ENCODE measurements at regions not wholly inside any gene's neighbourhood (a gene's known extent, or its start where the extent isn't known, plus 50 kb on each side); places are given as distances from the start of the nearest gene placed in this dataset.

- H3F3A ChIP-seq (ENCODE audit: insufficient read depth): no peaks in the 10 kb centered on the region
- H2AFZ ChIP-seq: no peak overlapping the region
- H3K79me2 ChIP-seq (ENCODE audit: insufficient read depth): no peaks in the 10 kb centered on the region
- H3K27ac ChIP-seq: no peak overlapping the region
- 19 to 23% methylated on average over 1 of the region's 1 CpG for WGBS, 2 experiments (ENCODE audit: low coverage in 1 of 2, low lambda C conversion rate in 2 of 2, missing lambda C conversion rate in 2 of 2)
- DNase-seq: no peak
- H3K4me2 ChIP-seq (ENCODE audit: unreplicated experiment): no peak overlapping the region
- H3K9me2 ChIP-seq (ENCODE audit: insufficient read depth): no peaks in the 10 kb centered on the region
- H3K4me1 ChIP-seq (ENCODE audit: insufficient read depth): no peaks in the 10 kb centered on the region
- no peaks in the 10 kb centered on the region for H3K27me3 ChIP-seq (replicated peaks; ENCODE audit: insufficient read depth)
- TF ChIP-seq EZH2 (IDR thresholded peaks at IDR 0.05; ENCODE audit: insufficient read depth, poor library complexity, severe bottlenecking) (no peak), EZH2phosphoT487 (IDR thresholded peaks at IDR 0.05; ENCODE audit: insufficient read depth, low read depth) (no peak)
- in situ Hi-C loops (cut with MboI): no loop called here
- no peaks in the 10 kb centered on the region for H3K36me3 ChIP-seq (ENCODE audit: low read depth)
- H3K9ac ChIP-seq: no peak overlapping the region
- H3K9me3 ChIP-seq (ENCODE audit: low read depth): no peaks in the 10 kb centered on the region
- H3K4me3 ChIP-seq: no peak overlapping the region
- H4K20me1 ChIP-seq (ENCODE audit: insufficient read depth): no peaks in the 10 kb centered on the region
Measured at GRCh38 chr2:116747103-116747502, 1067.4 kb upstream of the DDX18 start.

GRCh38 chr2:116749994-116750393 is 1064.5 kb upstream of the DDX18 start:
- Histone ChIP-seq H2AFZ (no peak overlapping the region), H3K79me2 (ENCODE audit: insufficient read depth) (no peaks in the 10 kb centered on the region), H3K9me3 (ENCODE audit: low read depth) (no peaks in the 10 kb centered on the region), H3K9ac (no peak overlapping the region), H3K27ac (no peak overlapping the region), H3K4me1 (ENCODE audit: insufficient read depth) (no peaks in the 10 kb centered on the region), H3K4me2 (ENCODE audit: unreplicated experiment) (no peak overlapping the region), H3K4me3 (no peak overlapping the region), H3K36me3 (ENCODE audit: low read depth) (no peaks in the 10 kb centered on the region), H3K27me3 (replicated peaks; ENCODE audit: insufficient read depth) (no peaks in the 10 kb centered on the region), H3F3A (ENCODE audit: insufficient read depth) (no peaks in the 10 kb centered on the region), H3K9me2 (ENCODE audit: insufficient read depth) (no peaks in the 10 kb centered on the region), H4K20me1 (ENCODE audit: insufficient read depth) (no peaks in the 10 kb centered on the region)
- DNase-seq: no peak
- in situ Hi-C loops (cut with MboI): no loop called here
- TF ChIP-seq EZH2 (IDR thresholded peaks at IDR 0.05; ENCODE audit: insufficient read depth, poor library complexity, severe bottlenecking) (no peak), EZH2phosphoT487 (IDR thresholded peaks at IDR 0.05; ENCODE audit: insufficient read depth, low read depth) (no peak)

GRCh38 chr2:116754381-116755101 is 1060.0 kb upstream of the DDX18 start:
- no peaks in the 10 kb centered on the region for H3F3A ChIP-seq (ENCODE audit: insufficient read depth)
- no peak for DNase-seq
- no peak for TF ChIP-seq EZH2phosphoT487 (IDR thresholded peaks at IDR 0.05; ENCODE audit: insufficient read depth, low read depth)
- TF ChIP-seq EZH2 (IDR thresholded peaks at IDR 0.05; ENCODE audit: insufficient read depth, poor library complexity, severe bottlenecking): no peak
- no peaks in the 10 kb centered on the region for H3K9me2 ChIP-seq (ENCODE audit: insufficient read depth)
- H3K27me3 ChIP-seq (replicated peaks; ENCODE audit: insufficient read depth): no peaks in the 10 kb centered on the region
- WGBS, 2 experiments (ENCODE audit: low coverage in 1 of 2, low lambda C conversion rate in 2 of 2, missing lambda C conversion rate in 2 of 2): 9 to 12% methylated on average over 13 of the region's 13 CpGs
- no peak overlapping the region for H3K4me2 ChIP-seq (ENCODE audit: unreplicated experiment)
- no peak overlapping the region for H3K4me3 ChIP-seq
- no peaks in the 10 kb centered on the region for H4K20me1 ChIP-seq (ENCODE audit: insufficient read depth)
- H3K4me1 ChIP-seq (ENCODE audit: insufficient read depth): no peaks in the 10 kb centered on the region
- no peak overlapping the region for H2AFZ ChIP-seq
- H3K27ac ChIP-seq: no peak overlapping the region
- in situ Hi-C loops (cut with MboI): no loop called here
- no peaks in the 10 kb centered on the region for H3K36me3 ChIP-seq (ENCODE audit: low read depth)
- H3K79me2 ChIP-seq (ENCODE audit: insufficient read depth): no peaks in the 10 kb centered on the region
- no peak overlapping the region for H3K9ac ChIP-seq
- H3K9me3 ChIP-seq (ENCODE audit: low read depth): no peaks in the 10 kb centered on the region

- no peak overlapping the region for H2AFZ ChIP-seq
- DNase-seq: no peak
- no peaks in the 10 kb centered on the region for H3K9me3 ChIP-seq (ENCODE audit: low read depth)
- no peak overlapping the region for H3K4me2 ChIP-seq (ENCODE audit: unreplicated experiment)
- H3K27ac ChIP-seq: no peak overlapping the region
- no peaks in the 10 kb centered on the region for H3K36me3 ChIP-seq (ENCODE audit: low read depth)
- H3K4me3 ChIP-seq: no peak overlapping the region
- no peaks in the 10 kb centered on the region for H4K20me1 ChIP-seq (ENCODE audit: insufficient read depth)
- no peaks in the 10 kb centered on the region for H3K9me2 ChIP-seq (ENCODE audit: insufficient read depth)
- H3K27me3 ChIP-seq (replicated peaks; ENCODE audit: insufficient read depth): no peaks in the 10 kb centered on the region
- no peaks in the 10 kb centered on the region for H3K4me1 ChIP-seq (ENCODE audit: insufficient read depth)
- H3K9ac ChIP-seq: no peak overlapping the region
- in situ Hi-C loops (cut with MboI): no loop called here
- no peaks in the 10 kb centered on the region for H3K79me2 ChIP-seq (ENCODE audit: insufficient read depth)
- WGBS, 2 experiments (ENCODE audit: low coverage in 1 of 2, low lambda C conversion rate in 2 of 2, missing lambda C conversion rate in 2 of 2): 0 to 18% methylated on average over 1 of the region's 1 CpG
- no peaks in the 10 kb centered on the region for H3F3A ChIP-seq (ENCODE audit: insufficient read depth)
- TF ChIP-seq EZH2phosphoT487 (IDR thresholded peaks at IDR 0.05; ENCODE audit: insufficient read depth, low read depth): no peak
- TF ChIP-seq EZH2 (IDR thresholded peaks at IDR 0.05; ENCODE audit: insufficient read depth, poor library complexity, severe bottlenecking): no peak
Measured at GRCh38 chr2:116761864-116762263, 1052.6 kb upstream of the DDX18 start.

GRCh38 chr2:116769514-116769913 is 1045.0 kb upstream of the DDX18 start:
- H3K36me3 ChIP-seq (ENCODE audit: low read depth): no peaks in the 10 kb centered on the region
- no peak overlapping the region for H3K9ac ChIP-seq
- H3K27ac ChIP-seq: no peak overlapping the region
- no peak overlapping the region for H3K4me3 ChIP-seq
- H4K20me1 ChIP-seq (ENCODE audit: insufficient read depth): no peaks in the 10 kb centered on the region
- 10 to 13% methylated on average over 4 of the region's 4 CpGs for WGBS, 2 experiments (ENCODE audit: low coverage in 1 of 2, low lambda C conversion rate in 2 of 2, missing lambda C conversion rate in 2 of 2)
- no peak overlapping the region for H3K4me2 ChIP-seq (ENCODE audit: unreplicated experiment)
- no peak for DNase-seq
- no peaks in the 10 kb centered on the region for H3K27me3 ChIP-seq (replicated peaks; ENCODE audit: insufficient read depth)
- H3K79me2 ChIP-seq (ENCODE audit: insufficient read depth): no peaks in the 10 kb centered on the region
- no peaks in the 10 kb centered on the region for H3K4me1 ChIP-seq (ENCODE audit: insufficient read depth)
- in situ Hi-C loops (cut with MboI): no loop called here
- H2AFZ ChIP-seq: no peak overlapping the region
- no peaks in the 10 kb centered on the region for H3F3A ChIP-seq (ENCODE audit: insufficient read depth)
- TF ChIP-seq EZH2 (IDR thresholded peaks at IDR 0.05; ENCODE audit: insufficient read depth, poor library complexity, severe bottlenecking): no peak
- no peak for TF ChIP-seq EZH2phosphoT487 (IDR thresholded peaks at IDR 0.05; ENCODE audit: insufficient read depth, low read depth)
- H3K9me2 ChIP-seq (ENCODE audit: insufficient read depth): no peaks in the 10 kb centered on the region; the same call in 1 of the 2 replicates
- no peaks in the 10 kb centered on the region for H3K9me3 ChIP-seq (ENCODE audit: low read depth)
